HepG2 (cell line): ENCODE measurements at regions not wholly inside any gene's neighbourhood (a gene's known extent, or its start where the extent isn't known, plus 50 kb on each side); places are given as distances from the start of the nearest gene placed in this dataset.
A peak's percentile ranks its signal among the peaks of the same experiment; 100 is the strongest.

ENCODE experiments used
- ATF2 ChIP-seq: sonication (generic); formaldehyde crosslinking; IDR thresholded peaks from 2 replicates; pipeline ENCODE4 v1.4.0; 2020; ENCODE audit warnings: missing genetic modification reagents
- CREB1 ChIP-seq, 2 experiments: fragments of 450-650 bp in 1 of 2; IDR thresholded peaks; 2 replicates each; pipeline ENCODE4 v1.6.1; 2016 to 2017; ENCODE audit warnings: control low read depth in 1 of 2, mild to moderate bottlenecking in 1 of 2, missing compliant biosample characterization in 1 of 2, missing genetic modification characterization in 1 of 2
- CSRNP1 ChIP-seq: sonication (generic); formaldehyde crosslinking; IDR thresholded peaks from 2 replicates; pipeline ENCODE4 v1.8.1; 2023; ENCODE audit warnings: mild to moderate bottlenecking, missing genetic modification reagents
- DZIP1 ChIP-seq: sonication (generic); formaldehyde crosslinking; IDR thresholded peaks from 2 replicates; pipeline ENCODE4 v1.5.0; 2020; ENCODE audit warnings: mild to moderate bottlenecking, missing genetic modification reagents
- FOXM1 ChIP-seq: sonication (generic); formaldehyde crosslinking; IDR thresholded peaks from 2 replicates; pipeline ENCODE4 v1.5.0; 2020; ENCODE audit warnings: missing genetic modification reagents
- GTF2F1 ChIP-seq: fragments of 150-350 bp; IDR thresholded peaks from 2 replicates; pipeline ENCODE4 v1.6.1; 2014; ENCODE audit warnings: low read length
- JUNB ChIP-seq: sonication (generic); formaldehyde crosslinking; IDR thresholded peaks from 2 replicates; pipeline ENCODE4 v1.8.0; 2022; ENCODE audit warnings: missing genetic modification reagents, mild to moderate bottlenecking, borderline replicate concordance
- MED13 ChIP-seq: sonication (generic); formaldehyde crosslinking; IDR thresholded peaks from 2 replicates; pipeline ENCODE4 v1.5.0; 2020; ENCODE audit warnings: missing genetic modification reagents
- NFE2 ChIP-seq: sonication (generic); formaldehyde crosslinking; IDR thresholded peaks from 2 replicates; pipeline ENCODE4 v1.4.0; 2020; ENCODE audit warnings: missing genetic modification reagents
- NFIB ChIP-seq: sonication (generic); formaldehyde crosslinking; IDR thresholded peaks from 2 replicates; pipeline ENCODE4 v1.9.0; 2021; ENCODE audit warnings: missing genetic modification reagents, mild to moderate bottlenecking, borderline replicate concordance
- RBAK ChIP-seq: sonication (generic); formaldehyde crosslinking; IDR thresholded peaks from 2 replicates; pipeline ENCODE4 v1.5.1; 2020; ENCODE audit warnings: mild to moderate bottlenecking, missing genetic modification reagents
- RORA ChIP-seq: sonication (generic); formaldehyde crosslinking; IDR thresholded peaks from 2 replicates; pipeline ENCODE4 v1.5.0; 2020; ENCODE audit warnings: mild to moderate bottlenecking, missing genetic modification reagents, moderate library complexity
- TEAD2 ChIP-seq: sonication (generic); formaldehyde crosslinking; IDR thresholded peaks from 2 replicates; pipeline ENCODE4 v1.9.0; 2021; ENCODE audit warnings: missing genetic modification reagents
- ZFAT ChIP-seq: sonication (generic); formaldehyde crosslinking; conservative IDR thresholded peaks from 2 replicates; pipeline ENCODE4 v1.8.1; 2023; ENCODE audit warnings: missing genetic modification reagents, inconsistent platforms
- ZFX ChIP-seq: sonication (generic); formaldehyde crosslinking; IDR thresholded peaks from 2 replicates; pipeline ENCODE4 v1.4.0; 2020; ENCODE audit warnings: mild to moderate bottlenecking, low read depth, missing genetic modification reagents, moderate library complexity
- ZNF501 ChIP-seq: sonication (generic); formaldehyde crosslinking; IDR thresholded peaks from 2 replicates; pipeline ENCODE4 v1.5.1; 2020; ENCODE audit warnings: mild to moderate bottlenecking, moderate library complexity, missing genetic modification reagents
- ZNF562 ChIP-seq: sonication (generic); formaldehyde crosslinking; IDR thresholded peaks from 2 replicates; pipeline ENCODE4 v1.8.0; 2022; ENCODE audit warnings: missing genetic modification reagents, borderline replicate concordance
- ZNF609 ChIP-seq: sonication (generic); formaldehyde crosslinking; IDR thresholded peaks from 2 replicates; pipeline ENCODE4 v1.4.0; 2020; ENCODE audit warnings: mild to moderate bottlenecking, missing genetic modification reagents, borderline replicate concordance

- TF ChIP-seq ATF2 (CRISPR knock-in tag) (peak; percentile 71; the same call in 1 of the 2 replicates), ZNF562 (CRISPR knock-in tag) (no peak), NFIB (CRISPR knock-in tag) (no peak), RORA (CRISPR knock-in tag) (0 out of 2 replicates have a peak, but pooled peaks have one; percentile 50), DZIP1 (CRISPR knock-in tag) (no peak), CREB1 (IDR thresholded peaks at IDR 0.05) (no peak), CREB1 (CRISPR knock-in tag; IDR thresholded peaks at IDR 0.05) (peak; percentile 65), GTF2F1 (no peak), RBAK (CRISPR knock-in tag) (no peak), JUNB (peak; percentile 33; the same call in 1 of the 2 replicates), FOXM1 (CRISPR knock-in tag) (no peak), TEAD2 (CRISPR knock-in tag) (no peak), ZFAT (no peak), MED13 (peak; percentile 63; the same call in 1 of the 2 replicates), ZFX (CRISPR knock-in tag) (peak; percentile 60), ZNF501 (CRISPR knock-in tag) (peak; percentile 39; the same call in 1 of the 2 replicates), CSRNP1 (no peak), ZNF609 (peak; percentile 94; the same call in 1 of the 2 replicates), NFE2 (CRISPR knock-in tag) (no peak)
Measured at GRCh38 chr15:67915461-67916374, 75.9 kb upstream of the RNU6-1 start (continued).
